T-helper 2 cell treated with Interferon-gamma antibody and Interleukin-4, amounts not matched to agents 5 μg/mL and 100 μg/mL, for 36 hours (primary cell): ENCODE measurements at regions not wholly inside any gene's neighbourhood (a gene's known extent, or its start where the extent isn't known, plus 50 kb on each side); places are given as distances from the start of the nearest gene placed in this dataset.
"Not testable (repeated sequence)": the region's sequence is repeated elsewhere in the genome, so short reads cannot be mapped to it uniquely, and the experiment has no call there.

Source experiments
- DNase-seq: peaks from one replicate; pipeline ENCODE4 v3.0.0; 2021; ENCODE audit warnings: low spot score
- H3K27ac Mint-ChIP-seq: one replicate; pipeline ENCODE4 v1.8.0; 2021; ENCODE audit warnings: mild to moderate bottlenecking, mixed read lengths
- H3K27me3 Mint-ChIP-seq: one replicate; pipeline ENCODE4 v1.8.0; 2021; ENCODE audit warnings: low read depth, mixed read lengths
- H3K36me3 Mint-ChIP-seq: one replicate; pipeline ENCODE4 v1.8.0; 2021; ENCODE audit warnings: low read depth, mixed read lengths
- H3K4me1 Mint-ChIP-seq: one replicate; pipeline ENCODE4 v1.8.0; 2021; ENCODE audit warnings: low read depth, mixed read lengths
- H3K4me3 Mint-ChIP-seq: one replicate; pipeline ENCODE4 v1.8.0; 2022; ENCODE audit warnings: mild to moderate bottlenecking, moderate library complexity, mixed read lengths
- H3K9me3 Mint-ChIP-seq: one replicate; pipeline ENCODE4 v1.8.0; 2021; ENCODE audit warnings: mixed read lengths

GRCh38 chr11:87812571-87813365 is 362.5 kb downstream of the RAB38 start:
- H3K36me3 Mint-ChIP-seq = no peaks in the 10 kb centered on the region

GRCh38 chr11:87810486-87810885 is 364.8 kb downstream of the RAB38 start:
- Mint-ChIP-seq H3K4me3 (no peak overlapping the region), H3K36me3 (no peaks in the 10 kb centered on the region), H3K9me3 (no peaks in the 10 kb centered on the region), H3K27ac (no peak overlapping the region), H3K27me3 (no peaks in the 10 kb centered on the region), H3K4me1 (no peaks in the 10 kb centered on the region)
- no peak for DNase-seq

More at GRCh38 chr11:87812571-87813365, 362.5 kb downstream of the RAB38 start:
- Mint-ChIP-seq H3K27ac (no peak overlapping the region), H3K4me1 (no peaks in the 10 kb centered on the region), H3K27me3 (no peaks in the 10 kb centered on the region), H3K4me3 (no peak overlapping the region), H3K9me3 (no peaks in the 10 kb centered on the region)
- DNase-seq = no peak

- no peaks in the 10 kb centered on the region for H3K9me3 Mint-ChIP-seq
- no peaks in the 10 kb centered on the region for H3K27me3 Mint-ChIP-seq
- H3K4me3 Mint-ChIP-seq = no peak overlapping the region
- no peak for DNase-seq
- H3K4me1 Mint-ChIP-seq = no peaks in the 10 kb centered on the region
- H3K36me3 Mint-ChIP-seq = no peaks in the 10 kb centered on the region
- no peak overlapping the region for H3K27ac Mint-ChIP-seq
Observed at GRCh38 chr11:87809256-87809655, 366.0 kb downstream of the RAB38 start.

GRCh38 chr11:87804176-87804575 is 371.1 kb downstream of the RAB38 start:
- no peak overlapping the region for H3K27ac Mint-ChIP-seq
- H3K4me1 Mint-ChIP-seq = no peaks in the 10 kb centered on the region
- H3K9me3 Mint-ChIP-seq = no peaks in the 10 kb centered on the region
- no peaks in the 10 kb centered on the region for H3K36me3 Mint-ChIP-seq
- DNase-seq = no peak
- no peak overlapping the region for H3K4me3 Mint-ChIP-seq
- no peaks in the 10 kb centered on the region for H3K27me3 Mint-ChIP-seq

- H3K36me3 Mint-ChIP-seq = no peaks in the 10 kb centered on the region
- H3K27ac Mint-ChIP-seq = no peak overlapping the region
- H3K9me3 Mint-ChIP-seq = no peaks in the 10 kb centered on the region
- H3K4me3 Mint-ChIP-seq = no peak overlapping the region
- DNase-seq = no peak
- no peaks in the 10 kb centered on the region for H3K27me3 Mint-ChIP-seq
- H3K4me1 Mint-ChIP-seq = no peaks in the 10 kb centered on the region
Observed at GRCh38 chr11:87803748-87804147, 371.5 kb downstream of the RAB38 start.

- DNase-seq, H3K27ac Mint-ChIP-seq, H3K36me3 Mint-ChIP-seq, H3K27me3 Mint-ChIP-seq, H3K9me3 Mint-ChIP-seq, H3K4me1 Mint-ChIP-seq, H3K4me3 Mint-ChIP-seq: not testable (repeated sequence)
Observed at GRCh38 chr11:87784862-87785261, 390.4 kb downstream of the RAB38 start.

GRCh38 chr11:87780068-87780413 is 395.2 kb downstream of the RAB38 start:
- Mint-ChIP-seq H3K36me3 (no peaks in the 10 kb centered on the region), H3K27ac (no peak overlapping the region)

GRCh38 chr11:87779276-87780067 is 395.8 kb downstream of the RAB38 start:
- H3K9me3 Mint-ChIP-seq = no peaks in the 10 kb centered on the region
- no peaks in the 10 kb centered on the region for H3K4me1 Mint-ChIP-seq
- DNase-seq = no peak
- H3K27me3 Mint-ChIP-seq = no peaks in the 10 kb centered on the region
- no peaks in the 10 kb centered on the region for H3K36me3 Mint-ChIP-seq
- no peak overlapping the region for H3K4me3 Mint-ChIP-seq
- no peak overlapping the region for H3K27ac Mint-ChIP-seq

More at GRCh38 chr11:87780068-87780413, 395.2 kb downstream of the RAB38 start:
- peaks cover 3% of the 10 kb centered on the region for H3K9me3 Mint-ChIP-seq
- H3K27me3 Mint-ChIP-seq = no peaks in the 10 kb centered on the region
- H3K4me3 Mint-ChIP-seq = no peak overlapping the region
- no peak for DNase-seq
- H3K4me1 Mint-ChIP-seq = no peaks in the 10 kb centered on the region

GRCh38 chr11:87778357-87778756 is 396.9 kb downstream of the RAB38 start:
- H3K27me3 Mint-ChIP-seq = no peaks in the 10 kb centered on the region
- DNase-seq = no peak
- H3K4me3 Mint-ChIP-seq = no peak overlapping the region

GRCh38 chr11:87775036-87775435 is 400.2 kb downstream of the RAB38 start:
- Mint-ChIP-seq H3K27ac (no peak overlapping the region), H3K4me1 (no peaks in the 10 kb centered on the region), H3K9me3 (no peaks in the 10 kb centered on the region), H3K36me3 (no peaks in the 10 kb centered on the region), H3K27me3 (no peaks in the 10 kb centered on the region), H3K4me3 (no peak overlapping the region)
- no peak for DNase-seq

More at GRCh38 chr11:87778357-87778756, 396.9 kb downstream of the RAB38 start:
- no peaks in the 10 kb centered on the region for H3K36me3 Mint-ChIP-seq
- H3K9me3 Mint-ChIP-seq = no peaks in the 10 kb centered on the region
- no peaks in the 10 kb centered on the region for H3K4me1 Mint-ChIP-seq
- no peak overlapping the region for H3K27ac Mint-ChIP-seq

- no peaks in the 10 kb centered on the region for H3K36me3 Mint-ChIP-seq
- no peaks in the 10 kb centered on the region for H3K27me3 Mint-ChIP-seq
- H3K4me1 Mint-ChIP-seq = no peaks in the 10 kb centered on the region
- H3K4me3 Mint-ChIP-seq = no peak overlapping the region
- DNase-seq = no peak
- H3K9me3 Mint-ChIP-seq = peaks cover 3% of the 10 kb centered on the region
- H3K27ac Mint-ChIP-seq = no peak overlapping the region
Observed at GRCh38 chr11:87769661-87770060, 405.6 kb downstream of the RAB38 start.

GRCh38 chr11:87767615-87768014 is 407.6 kb downstream of the RAB38 start:
- no peaks in the 10 kb centered on the region for H3K27me3 Mint-ChIP-seq
- H3K36me3 Mint-ChIP-seq = no peaks in the 10 kb centered on the region
- no peaks in the 10 kb centered on the region for H3K4me1 Mint-ChIP-seq

GRCh38 chr11:87764075-87764474 is 411.2 kb downstream of the RAB38 start:
- H3K4me1 Mint-ChIP-seq, H3K9me3 Mint-ChIP-seq, H3K36me3 Mint-ChIP-seq, H3K27me3 Mint-ChIP-seq, H3K27ac Mint-ChIP-seq, H3K4me3 Mint-ChIP-seq, DNase-seq: not testable (repeated sequence)

More at GRCh38 chr11:87767615-87768014, 407.6 kb downstream of the RAB38 start:
- Mint-ChIP-seq H3K4me3 (no peak overlapping the region), H3K9me3 (peaks cover 8% of the 10 kb centered on the region), H3K27ac (no peak overlapping the region)
- no peak for DNase-seq

GRCh38 chr11:87754685-87755084 is 420.6 kb downstream of the RAB38 start:
- no peak overlapping the region for H3K4me3 Mint-ChIP-seq
- no peaks in the 10 kb centered on the region for H3K4me1 Mint-ChIP-seq
- H3K36me3 Mint-ChIP-seq = no peaks in the 10 kb centered on the region

More at GRCh38 chr11:87754685-87755084, 420.6 kb downstream of the RAB38 start:
- no peaks in the 10 kb centered on the region for H3K9me3 Mint-ChIP-seq
- no peak overlapping the region for H3K27ac Mint-ChIP-seq
- no peak for DNase-seq
- H3K27me3 Mint-ChIP-seq = no peaks in the 10 kb centered on the region
